ENCODE measurements at regions not wholly inside any gene's neighbourhood (a gene's known extent, or its start where the extent isn't known, plus 50 kb on each side); places are given as distances from the start of the nearest gene placed in this dataset.
"Not testable (repeated sequence)": the region's sequence is repeated elsewhere in the genome, so short reads cannot be mapped to it uniquely, and the experiment has no call there.

GRCh38 chr20:20788308-20788707, 75.9 kb upstream of the RALGAPA2 start:
- TF ChIP-seq, protein P1, sequence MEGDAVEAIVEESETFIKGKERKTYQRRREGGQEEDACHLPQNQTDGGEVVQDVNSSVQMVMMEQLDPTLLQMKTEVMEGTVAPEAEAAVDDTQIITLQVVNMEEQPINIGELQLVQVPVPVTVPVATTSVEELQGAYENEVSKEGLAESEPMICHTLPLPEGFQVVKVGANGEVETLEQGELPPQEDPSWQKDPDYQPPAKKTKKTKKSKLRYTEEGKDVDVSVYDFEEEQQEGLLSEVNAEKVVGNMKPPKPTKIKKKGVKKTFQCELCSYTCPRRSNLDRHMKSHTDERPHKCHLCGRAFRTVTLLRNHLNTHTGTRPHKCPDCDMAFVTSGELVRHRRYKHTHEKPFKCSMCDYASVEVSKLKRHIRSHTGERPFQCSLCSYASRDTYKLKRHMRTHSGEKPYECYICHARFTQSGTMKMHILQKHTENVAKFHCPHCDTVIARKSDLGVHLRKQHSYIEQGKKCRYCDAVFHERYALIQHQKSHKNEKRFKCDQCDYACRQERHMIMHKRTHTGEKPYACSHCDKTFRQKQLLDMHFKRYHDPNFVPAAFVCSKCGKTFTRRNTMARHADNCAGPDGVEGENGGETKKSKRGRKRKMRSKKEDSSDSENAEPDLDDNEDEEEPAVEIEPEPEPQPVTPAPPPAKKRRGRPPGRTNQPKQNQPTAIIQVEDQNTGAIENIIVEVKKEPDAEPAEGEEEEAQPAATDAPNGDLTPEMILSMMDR (conservative IDR thresholded peaks at IDR 0.05; ENCODE audit: low read depth, low read length) = no peak
- H3K4me2 ChIP-seq = no peak overlapping the region
- H3K79me2 ChIP-seq (ENCODE audit: insufficient read depth, low read depth) = no peaks in the 10 kb centered on the region
- no peak overlapping the region for H3K4me3 ChIP-seq (IDR thresholded peaks at IDR 0.05; ENCODE audit: insufficient read depth, low read depth, low read length)
- H3K36me3 ChIP-seq (ENCODE audit: insufficient read depth) = no peaks in the 10 kb centered on the region
- H4K20me1 ChIP-seq (ENCODE audit: insufficient read depth) = no peaks in the 10 kb centered on the region
- H3K27me3 ChIP-seq (ENCODE audit: insufficient read depth, low read depth) = no peaks in the 10 kb centered on the region
- H3K9ac ChIP-seq = no peak overlapping the region
- no peaks in the 10 kb centered on the region for H3K4me1 ChIP-seq (ENCODE audit: low read depth, poor library complexity, severe bottlenecking)
- H3K27ac ChIP-seq = no peak overlapping the region
- H2AFZ ChIP-seq (ENCODE audit: low read depth) = no peak overlapping the region

- Histone ChIP-seq H3K27ac (no peak overlapping the region), H3K4me3 (IDR thresholded peaks at IDR 0.05; ENCODE audit: insufficient read depth, low read depth, low read length) (no peak overlapping the region), H3K9ac (no peak overlapping the region), H3K79me2 (ENCODE audit: insufficient read depth, low read depth) (no peaks in the 10 kb centered on the region), H4K20me1 (ENCODE audit: insufficient read depth) (no peaks in the 10 kb centered on the region), H3K4me1 (ENCODE audit: low read depth, poor library complexity, severe bottlenecking) (no peaks in the 10 kb centered on the region), H2AFZ (ENCODE audit: low read depth) (no peak overlapping the region), H3K27me3 (ENCODE audit: insufficient read depth, low read depth) (no peaks in the 10 kb centered on the region), H3K4me2 (no peak overlapping the region), H3K36me3 (ENCODE audit: insufficient read depth) (no peaks in the 10 kb centered on the region)
- TF ChIP-seq, protein P1 (conservative IDR thresholded peaks at IDR 0.05; ENCODE audit: low read depth, low read length) = no peak
Measured at GRCh38 chr20:20786428-20786827, 74.0 kb upstream of the RALGAPA2 start.

- no peak overlapping the region for H2AFZ ChIP-seq (ENCODE audit: low read depth)
- H3K9ac ChIP-seq = no peak overlapping the region
- no peaks in the 10 kb centered on the region for H4K20me1 ChIP-seq (ENCODE audit: insufficient read depth)
- H3K4me1 ChIP-seq (ENCODE audit: low read depth, poor library complexity, severe bottlenecking) = no peaks in the 10 kb centered on the region
- no peak overlapping the region for H3K4me3 ChIP-seq (IDR thresholded peaks at IDR 0.05; ENCODE audit: insufficient read depth, low read depth, low read length)
- no peak overlapping the region for H3K4me2 ChIP-seq
- no peak overlapping the region for H3K27ac ChIP-seq
- H3K79me2 ChIP-seq (ENCODE audit: insufficient read depth, low read depth) = no peaks in the 10 kb centered on the region
- H3K36me3 ChIP-seq (ENCODE audit: insufficient read depth) = no peaks in the 10 kb centered on the region
- H3K27me3 ChIP-seq (ENCODE audit: insufficient read depth, low read depth) = no peaks in the 10 kb centered on the region
- TF ChIP-seq, protein P1 (conservative IDR thresholded peaks at IDR 0.05; ENCODE audit: low read depth, low read length) = no peak
Measured at GRCh38 chr20:20785226-20785625, 72.8 kb upstream of the RALGAPA2 start.

DNA sequence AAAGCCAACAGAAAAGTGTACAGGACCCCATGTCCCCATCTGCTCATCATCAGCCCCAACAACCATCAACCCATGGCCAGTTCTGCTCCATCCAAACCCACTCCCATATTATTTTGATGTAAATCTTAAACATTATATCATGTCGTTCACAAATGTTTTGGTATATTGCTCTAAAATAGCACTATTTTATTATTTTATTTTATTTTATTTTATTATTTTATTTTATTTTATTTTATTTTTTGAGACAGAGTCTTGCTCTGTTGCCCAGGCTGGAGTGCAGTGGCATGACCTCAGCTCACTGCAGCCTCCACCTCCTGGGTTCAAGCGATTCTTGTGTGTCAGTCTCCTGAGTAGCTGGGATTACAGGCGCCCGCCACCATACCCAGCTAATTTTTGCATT, 72.0 kb upstream of the RALGAPA2 start:
- not testable (repeated sequence) for H3K9ac ChIP-seq; H2AFZ ChIP-seq (ENCODE audit: low read depth); H3K4me1 ChIP-seq (ENCODE audit: low read depth, poor library complexity, severe bottlenecking); H3K4me2 ChIP-seq; H3K27ac ChIP-seq; H3K36me3 ChIP-seq (ENCODE audit: insufficient read depth); H3K4me3 ChIP-seq (IDR thresholded peaks at IDR 0.05; ENCODE audit: insufficient read depth, low read depth, low read length); H4K20me1 ChIP-seq (ENCODE audit: insufficient read depth); H3K79me2 ChIP-seq (ENCODE audit: insufficient read depth, low read depth); H3K27me3 ChIP-seq (ENCODE audit: insufficient read depth, low read depth)

- Histone ChIP-seq H3K4me1 (ENCODE audit: low read depth, poor library complexity, severe bottlenecking) (no peaks in the 10 kb centered on the region), H4K20me1 (ENCODE audit: insufficient read depth) (no peaks in the 10 kb centered on the region), H3K36me3 (ENCODE audit: insufficient read depth) (no peaks in the 10 kb centered on the region), H3K9ac (no peak overlapping the region), H3K4me3 (IDR thresholded peaks at IDR 0.05; ENCODE audit: insufficient read depth, low read depth, low read length) (no peak overlapping the region), H3K27ac (no peak overlapping the region), H3K79me2 (ENCODE audit: insufficient read depth, low read depth) (no peaks in the 10 kb centered on the region), H2AFZ (ENCODE audit: low read depth) (no peak overlapping the region), H3K4me2 (no peak overlapping the region), H3K27me3 (ENCODE audit: insufficient read depth, low read depth) (no peaks in the 10 kb centered on the region)
- TF ChIP-seq, protein P1 (conservative IDR thresholded peaks at IDR 0.05; ENCODE audit: low read depth, low read length) = no peak
Measured at GRCh38 chr20:20783450-20783849, 71.0 kb upstream of the RALGAPA2 start.
